Liver (tissue), 3 donors: ENCODE measurements at regions not wholly inside any gene's neighbourhood (a gene's known extent, or its start where the extent isn't known, plus 50 kb on each side); places are given as distances from the start of the nearest gene placed in this dataset.

ENCODE experiments used
- GABPA ChIP-seq, 2 donors: IDR thresholded peaks in 1 of 2; conservative IDR thresholded peaks in 1 of 2; 2 replicates each; pipeline ENCODE4 v1.6.1; 2016; ENCODE audit warnings: antibody characterized with exemption in 2 of 2, mild to moderate bottlenecking in 1 of 2, moderate library complexity in 1 of 2
- NR2F2 ChIP-seq: IDR thresholded peaks from 2 replicates; pipeline ENCODE4 v1.6.1; 2016; ENCODE audit warnings: antibody characterized with exemption
- RAD21 ChIP-seq, 2 donors: IDR thresholded peaks; 2 replicates each; pipeline ENCODE4 v1.6.1; 2016; ENCODE audit warnings: antibody characterized with exemption in 2 of 2, mild to moderate bottlenecking in 2 of 2
- SP1 ChIP-seq: IDR thresholded peaks from 2 replicates; pipeline ENCODE4 v1.6.1; 2018; ENCODE audit warnings: antibody characterized with exemption, mild to moderate bottlenecking
- TF ChIP-seq, protein P1 (sequence below): fragments of 150-350 bp; IDR thresholded peaks from 2 replicates; pipeline ENCODE4 v1.5.1; 2017; ENCODE audit warnings: improper control_type of control experiment, low read depth, low read length; ENCODE audit not compliant: missing input control
- TF ChIP-seq, protein P2 (sequence below): IDR thresholded peaks from 2 replicates; pipeline ENCODE4 v1.6.1; 2016; ENCODE audit warnings: antibody characterized with exemption
- TF ChIP-seq, protein P3 (sequence below): IDR thresholded peaks from 2 replicates; pipeline ENCODE4 v1.6.1; 2016; ENCODE audit warnings: antibody characterized with exemption, mild to moderate bottlenecking
- TF ChIP-seq, protein P4 (sequence below): IDR thresholded peaks from 2 replicates; pipeline ENCODE4 v1.6.1; 2016; ENCODE audit warnings: antibody characterized with exemption
- donor health status: healthy.
- donor health status: healthy.

DNA sequence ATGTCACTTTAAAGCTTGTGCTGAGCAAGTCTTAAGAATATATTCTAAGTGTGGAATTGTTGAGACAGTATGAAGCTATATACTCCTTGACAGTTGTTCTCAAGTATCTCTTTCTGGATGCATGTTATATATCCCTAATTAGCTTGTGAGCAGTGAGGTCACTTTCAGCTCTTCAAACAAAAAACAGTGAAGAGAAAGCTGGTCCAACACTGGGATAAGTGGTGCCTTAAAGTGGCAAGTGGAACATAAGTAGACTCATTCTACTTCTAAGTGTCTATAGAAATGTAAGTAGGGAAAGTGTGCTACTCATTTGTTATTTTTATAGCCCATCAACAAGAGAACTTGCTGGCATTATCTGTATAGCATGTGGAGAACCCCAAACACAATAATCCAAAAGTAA, 133.1 kb upstream of the BACH2 start:
- TF ChIP-seq, protein P1, sequence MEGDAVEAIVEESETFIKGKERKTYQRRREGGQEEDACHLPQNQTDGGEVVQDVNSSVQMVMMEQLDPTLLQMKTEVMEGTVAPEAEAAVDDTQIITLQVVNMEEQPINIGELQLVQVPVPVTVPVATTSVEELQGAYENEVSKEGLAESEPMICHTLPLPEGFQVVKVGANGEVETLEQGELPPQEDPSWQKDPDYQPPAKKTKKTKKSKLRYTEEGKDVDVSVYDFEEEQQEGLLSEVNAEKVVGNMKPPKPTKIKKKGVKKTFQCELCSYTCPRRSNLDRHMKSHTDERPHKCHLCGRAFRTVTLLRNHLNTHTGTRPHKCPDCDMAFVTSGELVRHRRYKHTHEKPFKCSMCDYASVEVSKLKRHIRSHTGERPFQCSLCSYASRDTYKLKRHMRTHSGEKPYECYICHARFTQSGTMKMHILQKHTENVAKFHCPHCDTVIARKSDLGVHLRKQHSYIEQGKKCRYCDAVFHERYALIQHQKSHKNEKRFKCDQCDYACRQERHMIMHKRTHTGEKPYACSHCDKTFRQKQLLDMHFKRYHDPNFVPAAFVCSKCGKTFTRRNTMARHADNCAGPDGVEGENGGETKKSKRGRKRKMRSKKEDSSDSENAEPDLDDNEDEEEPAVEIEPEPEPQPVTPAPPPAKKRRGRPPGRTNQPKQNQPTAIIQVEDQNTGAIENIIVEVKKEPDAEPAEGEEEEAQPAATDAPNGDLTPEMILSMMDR: no peak
- TF ChIP-seq, protein P2, sequence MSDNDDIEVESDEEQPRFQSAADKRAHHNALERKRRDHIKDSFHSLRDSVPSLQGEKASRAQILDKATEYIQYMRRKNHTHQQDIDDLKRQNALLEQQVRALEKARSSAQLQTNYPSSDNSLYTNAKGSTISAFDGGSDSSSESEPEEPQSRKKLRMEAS: no peak
- TF ChIP-seq NR2F2: no peak
- TF ChIP-seq, protein P3, sequence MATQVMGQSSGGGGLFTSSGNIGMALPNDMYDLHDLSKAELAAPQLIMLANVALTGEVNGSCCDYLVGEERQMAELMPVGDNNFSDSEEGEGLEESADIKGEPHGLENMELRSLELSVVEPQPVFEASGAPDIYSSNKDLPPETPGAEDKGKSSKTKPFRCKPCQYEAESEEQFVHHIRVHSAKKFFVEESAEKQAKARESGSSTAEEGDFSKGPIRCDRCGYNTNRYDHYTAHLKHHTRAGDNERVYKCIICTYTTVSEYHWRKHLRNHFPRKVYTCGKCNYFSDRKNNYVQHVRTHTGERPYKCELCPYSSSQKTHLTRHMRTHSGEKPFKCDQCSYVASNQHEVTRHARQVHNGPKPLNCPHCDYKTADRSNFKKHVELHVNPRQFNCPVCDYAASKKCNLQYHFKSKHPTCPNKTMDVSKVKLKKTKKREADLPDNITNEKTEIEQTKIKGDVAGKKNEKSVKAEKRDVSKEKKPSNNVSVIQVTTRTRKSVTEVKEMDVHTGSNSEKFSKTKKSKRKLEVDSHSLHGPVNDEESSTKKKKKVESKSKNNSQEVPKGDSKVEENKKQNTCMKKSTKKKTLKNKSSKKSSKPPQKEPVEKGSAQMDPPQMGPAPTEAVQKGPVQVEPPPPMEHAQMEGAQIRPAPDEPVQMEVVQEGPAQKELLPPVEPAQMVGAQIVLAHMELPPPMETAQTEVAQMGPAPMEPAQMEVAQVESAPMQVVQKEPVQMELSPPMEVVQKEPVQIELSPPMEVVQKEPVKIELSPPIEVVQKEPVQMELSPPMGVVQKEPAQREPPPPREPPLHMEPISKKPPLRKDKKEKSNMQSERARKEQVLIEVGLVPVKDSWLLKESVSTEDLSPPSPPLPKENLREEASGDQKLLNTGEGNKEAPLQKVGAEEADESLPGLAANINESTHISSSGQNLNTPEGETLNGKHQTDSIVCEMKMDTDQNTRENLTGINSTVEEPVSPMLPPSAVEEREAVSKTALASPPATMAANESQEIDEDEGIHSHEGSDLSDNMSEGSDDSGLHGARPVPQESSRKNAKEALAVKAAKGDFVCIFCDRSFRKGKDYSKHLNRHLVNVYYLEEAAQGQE: no peak
- TF ChIP-seq RAD21 (IDR thresholded peaks at IDR 0.05): no peak
- no peak for TF ChIP-seq GABPA (IDR thresholded peaks at IDR 0.05 in 1 of 2, conservative IDR thresholded peaks at IDR 0.05 in 1 of 2)
- TF ChIP-seq SP1: no peak
- TF ChIP-seq, protein P4, sequence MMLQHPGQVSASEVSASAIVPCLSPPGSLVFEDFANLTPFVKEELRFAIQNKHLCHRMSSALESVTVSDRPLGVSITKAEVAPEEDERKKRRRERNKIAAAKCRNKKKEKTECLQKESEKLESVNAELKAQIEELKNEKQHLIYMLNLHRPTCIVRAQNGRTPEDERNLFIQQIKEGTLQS: no peak
